GDM1 (cell line): ENCODE measurements at regions not wholly inside any gene's neighbourhood (a gene's known extent, or its start where the extent isn't known, plus 50 kb on each side); places are given as distances from the start of the nearest gene placed in this dataset.

Source experiments
- DNase-seq: peaks from one replicate; lab custom pipeline; 2025; lab: John Stamatoyannopoulos, UW

DNA sequence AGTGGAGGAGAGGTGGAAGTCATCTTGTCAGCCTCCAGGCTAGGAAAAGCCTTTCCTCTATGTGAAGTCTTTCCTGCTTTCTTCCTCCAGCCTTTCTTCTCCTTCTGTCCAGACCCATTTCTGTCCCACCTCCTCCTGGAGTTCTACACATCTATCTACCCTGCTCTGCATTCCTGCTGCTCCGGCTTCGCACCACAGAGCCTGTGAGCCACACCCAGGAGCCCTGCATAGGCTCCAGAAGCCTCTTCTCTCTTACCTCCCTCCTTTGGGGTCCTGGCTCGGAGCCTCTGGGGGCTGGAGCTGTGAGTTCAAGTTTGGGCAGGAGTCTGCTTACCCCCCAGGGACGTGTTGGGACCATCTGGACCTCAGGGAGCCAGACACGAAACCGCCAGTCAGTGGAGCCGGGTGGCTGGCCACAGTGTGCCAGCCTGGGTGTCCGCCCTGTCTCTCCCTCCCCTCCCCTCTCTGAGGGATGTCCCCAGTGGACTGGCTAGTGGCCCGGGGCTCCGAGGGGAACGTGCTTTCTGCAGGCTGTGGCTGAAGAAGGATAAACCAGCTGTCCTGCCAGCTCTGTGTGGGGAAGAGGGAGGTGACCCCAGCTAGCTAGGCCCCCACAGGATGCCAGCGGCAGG, 99.2 kb downstream of the VEGFA start:
- no peak for DNase-seq

DNA sequence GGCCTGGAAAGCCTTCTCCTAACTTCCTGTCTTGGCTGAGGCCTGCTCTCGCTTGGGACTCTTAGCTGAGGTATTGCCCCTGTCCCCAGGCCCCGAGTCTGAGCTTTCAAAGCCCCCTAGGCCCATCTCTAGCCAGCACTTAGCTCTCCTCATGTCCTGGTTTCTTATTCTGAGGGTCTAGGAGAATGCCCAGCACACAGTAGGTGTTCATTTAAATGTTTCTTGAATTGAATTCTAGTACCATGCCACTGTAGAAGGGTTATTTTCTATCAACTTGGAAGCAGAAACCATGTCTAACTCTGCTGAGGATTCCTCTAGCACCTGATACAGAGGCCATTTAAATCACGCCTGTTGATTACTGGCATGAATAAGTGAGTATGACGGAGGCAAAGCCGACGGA, 98.5 kb downstream of the VEGFA start:
- no peak for DNase-seq

DNA sequence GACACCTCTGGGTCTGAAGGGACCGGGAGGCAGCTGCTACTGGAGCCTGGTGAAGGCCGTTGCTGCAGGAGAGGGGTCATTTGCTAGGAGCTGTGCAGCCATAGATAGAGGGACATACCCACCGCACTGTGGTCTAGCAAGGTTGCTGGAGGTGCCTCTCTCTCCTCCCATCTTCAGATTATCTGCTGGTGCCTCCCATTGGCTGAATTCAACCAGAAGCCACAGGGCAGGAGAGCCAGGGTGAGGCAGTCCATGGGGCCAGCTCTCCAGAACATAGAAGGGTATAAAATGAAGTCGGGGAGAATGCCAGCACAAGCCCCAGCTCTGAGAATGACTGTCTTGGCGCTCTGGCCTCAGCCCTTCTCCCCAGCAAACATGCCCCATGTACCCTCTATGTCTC, 98.0 kb downstream of the VEGFA start:
- DNase-seq, result no peak

DNA sequence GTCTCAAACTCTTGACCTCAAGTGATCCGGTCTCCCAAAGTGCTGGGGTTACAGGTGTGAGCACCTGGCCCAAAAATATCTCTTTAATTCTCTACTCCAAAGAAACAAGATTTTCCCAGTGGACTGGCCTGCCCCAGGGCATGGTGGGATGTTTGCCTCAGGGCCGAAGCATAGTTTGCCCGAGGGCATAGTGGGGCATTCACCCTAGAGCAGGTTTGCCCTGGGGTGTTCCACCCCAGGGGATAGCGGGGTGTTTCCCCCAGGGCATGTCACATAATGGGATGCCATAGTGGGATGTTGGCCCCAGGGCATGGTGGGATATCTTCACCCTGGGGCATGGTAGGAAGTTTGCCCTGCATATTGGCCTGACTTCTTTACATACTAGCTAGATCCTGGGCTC, 97.2 kb downstream of the VEGFA start:
- no peak for DNase-seq

DNA sequence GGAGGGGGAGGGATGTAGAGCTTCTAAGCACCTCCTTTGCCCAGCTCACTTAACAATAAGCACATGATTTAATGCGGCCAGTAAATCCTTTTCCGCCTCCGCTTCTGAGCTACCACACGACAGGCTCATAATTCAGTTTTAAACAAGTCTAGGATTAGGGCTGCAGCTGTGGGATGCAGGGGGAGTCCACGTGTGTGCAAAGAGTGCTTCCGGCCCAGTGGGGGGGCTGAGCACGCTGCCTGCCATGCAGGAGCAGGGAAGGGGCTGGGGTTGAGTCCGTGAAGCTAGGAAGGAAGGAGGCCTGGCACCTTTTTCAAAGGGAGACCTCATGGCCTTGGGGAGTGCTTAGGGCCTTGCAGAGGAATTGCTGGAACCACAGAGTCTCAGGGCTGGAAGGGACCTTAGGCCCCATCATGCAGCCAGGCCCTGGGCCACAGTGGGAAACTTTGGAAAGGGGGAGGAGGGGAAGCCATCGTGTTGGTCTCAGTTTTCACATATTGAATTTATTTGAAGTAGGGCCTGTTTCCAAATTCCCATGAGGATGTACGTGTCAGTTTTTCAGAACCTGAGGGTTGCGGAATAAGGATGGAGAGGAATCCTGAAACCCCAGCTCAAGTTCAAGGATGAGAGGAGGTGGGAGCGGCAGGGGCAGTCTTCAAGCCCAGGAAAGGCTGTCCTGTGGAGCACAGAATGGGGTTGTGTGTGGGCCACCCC, 96.1 kb downstream of the VEGFA start:
- DNase-seq, result no peak

DNA sequence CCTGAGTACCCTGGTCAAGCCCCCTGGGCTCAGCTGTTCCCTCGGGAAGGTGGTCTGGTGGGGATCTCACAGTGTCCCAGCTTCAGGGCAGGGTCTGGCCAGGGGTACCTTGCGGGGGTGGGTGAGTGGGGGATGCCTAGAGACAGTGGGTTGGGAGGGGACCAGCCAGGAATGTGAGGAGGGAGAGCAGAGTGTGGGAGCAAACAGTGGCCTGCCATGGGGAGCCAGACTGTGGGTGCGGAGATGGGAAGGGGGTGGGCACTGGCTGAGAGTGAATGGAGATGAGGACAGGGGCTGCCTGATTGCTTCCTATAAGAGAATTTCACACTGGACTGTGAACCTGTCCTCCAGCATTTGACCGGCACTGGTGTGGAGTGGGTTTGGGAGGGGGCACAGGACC, 95.1 kb downstream of the VEGFA start:
- DNase-seq, result no peak

DNA sequence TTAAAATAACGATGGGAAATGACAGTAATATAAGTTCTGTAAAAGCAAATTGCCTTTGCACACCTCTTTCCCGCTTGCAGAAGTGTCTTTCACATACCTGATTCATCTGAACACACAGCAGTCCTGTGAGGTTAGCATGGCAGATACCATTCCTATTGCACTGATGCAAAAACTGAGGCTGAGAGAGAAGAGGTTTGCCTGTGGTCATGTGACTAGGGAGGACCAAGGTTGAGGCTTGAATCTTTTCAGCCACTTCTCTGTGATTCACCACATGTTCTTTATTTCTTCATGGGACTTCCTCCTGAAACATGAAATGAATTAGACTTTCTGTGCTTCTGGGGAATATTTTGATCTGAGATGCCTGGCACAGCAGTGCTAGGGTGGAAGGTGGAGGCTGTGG, 92.9 kb downstream of the VEGFA start:
- DNase-seq, result no peak

DNA sequence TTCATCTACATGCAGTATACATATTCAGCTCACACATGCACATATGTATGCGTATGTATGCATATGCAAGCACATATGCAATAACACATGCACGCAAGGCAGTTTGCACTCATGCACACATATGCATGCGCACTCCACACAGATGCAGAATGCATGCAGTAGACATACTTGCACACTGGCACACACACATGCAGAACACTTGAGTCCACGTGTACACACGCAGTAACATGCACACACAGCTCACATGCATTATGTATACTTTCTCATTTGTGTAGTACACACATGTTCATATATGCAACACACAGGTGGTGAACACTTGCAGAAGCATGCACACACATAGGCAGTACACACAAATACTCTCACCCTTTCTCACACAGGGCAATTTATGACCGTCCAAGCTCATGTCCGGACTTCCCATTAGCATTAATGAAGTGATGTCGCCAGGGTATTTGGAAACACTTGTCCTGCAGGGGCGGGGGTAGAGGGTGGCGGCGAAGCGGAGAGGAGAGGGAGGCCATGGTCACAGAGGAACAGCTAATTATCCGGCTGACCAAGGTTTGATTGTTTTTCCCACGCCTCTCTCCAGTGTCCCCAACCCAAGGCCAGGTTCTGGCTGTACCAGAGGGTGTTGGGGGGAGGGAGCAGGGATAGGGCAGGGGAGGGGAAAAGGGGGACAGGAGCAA, 91.3 kb downstream of the VEGFA start:
- no peak for DNase-seq

DNA sequence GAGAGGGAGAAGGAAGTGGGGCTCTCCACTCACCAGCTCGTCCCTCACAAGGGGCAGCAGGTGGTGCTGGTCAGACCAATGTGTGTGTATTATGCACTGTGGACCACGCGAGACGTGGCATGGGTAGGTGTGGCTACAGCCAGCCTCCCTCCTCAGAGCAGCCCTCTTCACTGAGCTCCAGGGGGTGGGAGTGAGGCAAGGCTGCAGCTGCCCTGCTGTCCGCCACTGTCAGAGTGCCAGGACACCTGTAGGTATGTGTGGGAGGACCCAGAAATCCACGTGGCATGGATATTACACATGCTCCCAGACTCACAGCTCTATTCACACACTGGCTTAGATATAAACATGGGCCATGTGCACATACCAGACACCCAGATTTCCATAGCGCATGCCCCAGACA, 90.3 kb downstream of the VEGFA start:
- DNase-seq, result no peak

DNA sequence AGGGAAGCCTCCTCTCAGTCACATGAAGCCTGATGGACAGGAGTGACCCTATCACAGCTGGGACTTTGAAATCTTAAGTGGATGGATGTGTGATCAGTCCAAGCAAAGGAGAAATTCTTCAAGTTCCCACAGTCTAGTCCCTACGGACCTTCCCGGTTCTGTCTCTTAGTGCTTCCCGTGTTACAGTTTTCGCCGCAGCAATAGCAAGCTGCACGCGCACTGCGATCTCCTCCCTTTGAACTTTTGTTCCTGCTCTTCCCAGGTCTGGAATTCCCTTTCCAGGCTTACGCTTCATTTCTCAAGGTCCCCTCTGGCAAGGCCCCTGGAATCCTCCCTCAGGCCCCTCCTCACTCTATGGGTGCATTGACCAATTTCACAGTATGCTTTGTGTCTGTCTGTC, 89.2 kb downstream of the VEGFA start:
- DNase-seq, result no peak

DNA sequence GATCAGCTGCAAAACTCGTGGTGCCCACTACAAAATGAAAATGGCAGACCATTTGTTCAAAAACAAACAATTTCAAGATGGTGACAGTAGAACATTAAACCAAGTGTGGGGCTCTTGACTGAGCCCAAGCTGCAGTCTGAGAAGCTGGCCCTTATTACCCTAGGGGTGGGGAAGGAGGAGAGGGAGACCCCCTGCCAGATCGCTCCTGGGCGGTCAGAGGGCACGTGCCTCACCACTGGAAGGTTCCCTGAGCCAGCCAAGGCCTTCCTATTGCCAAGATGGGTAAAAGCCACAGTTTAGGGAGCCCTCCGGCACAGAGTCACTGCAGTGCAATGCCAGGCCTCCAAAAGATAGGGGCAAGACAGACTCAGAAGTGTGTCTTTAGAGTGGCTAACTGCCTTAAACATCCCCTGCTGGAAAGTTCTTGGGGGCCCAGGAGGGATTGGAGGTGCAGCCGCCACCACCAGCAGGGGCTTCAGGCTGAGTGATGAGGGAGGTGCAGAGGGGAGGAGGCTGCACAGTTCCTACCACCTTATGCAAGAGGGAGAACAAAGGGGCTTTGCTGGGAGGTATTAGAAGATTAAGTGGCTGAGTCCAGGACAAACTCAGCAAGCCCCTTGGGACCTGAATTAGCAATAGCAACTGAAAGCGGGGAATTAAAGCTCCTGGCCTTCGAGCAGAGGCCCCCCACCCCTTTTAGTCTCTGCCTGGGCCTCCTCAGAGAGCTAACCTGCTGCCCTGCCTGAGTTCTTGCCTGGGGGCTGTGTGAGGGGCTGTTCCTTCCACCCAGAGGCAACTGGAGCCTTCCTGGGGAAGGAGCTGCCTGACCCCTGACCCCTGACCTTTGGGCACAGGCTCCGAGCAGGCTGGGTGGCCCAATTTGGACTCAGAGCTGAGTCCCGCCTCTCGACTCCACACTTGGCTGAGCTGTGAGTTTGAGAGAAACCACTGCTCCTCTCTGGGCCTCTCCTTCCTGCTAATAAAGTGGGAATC, 88.4 kb downstream of the VEGFA start:
- no peak for DNase-seq

DNA sequence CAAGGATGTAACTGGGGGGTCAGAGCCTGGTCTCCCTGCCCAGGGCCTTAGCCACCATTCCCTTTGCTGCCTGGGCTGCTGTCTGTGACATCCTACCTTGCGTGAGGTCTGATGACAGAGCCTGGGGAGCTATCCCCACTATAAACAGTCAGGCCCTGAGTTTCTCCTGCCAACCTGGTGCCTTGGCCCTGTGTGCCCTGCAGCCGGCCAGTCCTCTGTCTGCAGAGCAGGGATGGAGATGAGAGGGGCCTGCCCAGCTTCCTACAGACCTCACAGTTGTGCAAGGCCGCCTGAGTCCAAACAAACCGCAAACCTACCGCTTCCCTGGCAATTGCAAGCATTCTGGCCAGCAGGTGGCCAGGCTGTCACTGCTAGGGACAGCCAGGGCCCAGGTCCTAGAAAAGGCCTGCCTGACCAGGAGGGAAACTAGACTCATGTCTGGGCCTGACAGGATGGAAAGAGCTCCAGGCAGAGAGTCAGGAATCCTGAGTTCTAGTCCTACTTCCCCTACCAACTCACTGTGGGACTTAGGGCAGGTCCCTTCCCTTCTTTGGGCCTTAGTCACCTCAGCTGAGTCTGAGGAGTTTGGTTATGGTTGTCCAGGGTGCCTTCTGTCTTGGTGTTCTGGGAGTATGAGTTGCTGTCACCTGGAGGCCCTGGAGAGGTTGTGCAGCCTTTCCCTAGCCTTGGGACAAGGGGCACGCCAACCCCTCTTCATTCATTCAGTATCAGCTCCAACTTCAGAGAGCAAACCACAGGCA, 86.2 kb downstream of the VEGFA start:
- no peak for DNase-seq

DNA sequence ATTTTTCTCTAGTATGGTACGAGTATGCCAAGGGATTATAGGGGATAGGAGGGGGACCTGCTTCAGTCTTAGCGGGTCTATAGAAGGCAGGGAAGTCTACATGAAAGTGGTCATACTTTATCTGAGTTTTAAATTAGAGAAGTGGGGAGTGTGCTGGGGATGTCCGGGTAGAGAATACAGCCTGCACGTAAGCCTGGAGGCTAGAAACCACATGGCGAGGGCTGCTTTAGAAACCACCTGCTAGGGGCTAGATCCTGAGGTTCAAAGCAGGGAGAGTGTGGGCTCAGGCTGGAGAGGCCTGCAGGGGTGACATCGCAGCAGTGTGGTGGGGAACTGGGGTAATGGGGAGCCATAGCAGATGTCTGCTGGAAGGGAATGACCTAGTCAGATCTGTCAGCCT, 85.2 kb downstream of the VEGFA start:
- DNase-seq, result no peak

DNA sequence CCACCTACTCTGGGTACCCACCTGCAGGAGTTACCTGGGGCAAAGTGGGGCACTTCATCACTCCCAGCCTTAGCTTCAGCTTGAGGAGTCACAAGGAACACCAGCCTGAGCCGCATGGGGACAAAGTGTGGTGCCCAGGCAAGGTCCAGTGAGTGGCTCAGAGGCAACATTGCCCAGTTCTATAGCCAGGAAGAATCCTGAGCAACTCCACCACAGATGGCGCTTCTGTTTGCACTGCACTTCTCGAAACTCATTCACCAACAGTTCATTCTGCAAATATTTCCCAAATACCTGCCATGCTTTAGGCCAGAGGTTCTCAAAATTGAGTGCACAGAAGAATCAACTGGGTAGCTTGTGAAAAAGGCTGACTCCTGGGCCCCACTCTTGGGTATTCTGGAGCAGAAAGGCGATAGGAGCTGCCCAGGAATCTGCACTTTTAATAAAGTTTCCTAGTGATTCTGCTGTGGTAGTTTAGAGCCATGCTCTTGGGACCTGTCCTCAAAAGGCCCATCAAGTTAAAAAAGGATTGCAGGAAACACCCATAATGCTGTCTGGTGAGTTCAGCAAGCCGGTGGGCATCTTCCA, 83.1 kb downstream of the VEGFA start:
- no peak for DNase-seq

DNA sequence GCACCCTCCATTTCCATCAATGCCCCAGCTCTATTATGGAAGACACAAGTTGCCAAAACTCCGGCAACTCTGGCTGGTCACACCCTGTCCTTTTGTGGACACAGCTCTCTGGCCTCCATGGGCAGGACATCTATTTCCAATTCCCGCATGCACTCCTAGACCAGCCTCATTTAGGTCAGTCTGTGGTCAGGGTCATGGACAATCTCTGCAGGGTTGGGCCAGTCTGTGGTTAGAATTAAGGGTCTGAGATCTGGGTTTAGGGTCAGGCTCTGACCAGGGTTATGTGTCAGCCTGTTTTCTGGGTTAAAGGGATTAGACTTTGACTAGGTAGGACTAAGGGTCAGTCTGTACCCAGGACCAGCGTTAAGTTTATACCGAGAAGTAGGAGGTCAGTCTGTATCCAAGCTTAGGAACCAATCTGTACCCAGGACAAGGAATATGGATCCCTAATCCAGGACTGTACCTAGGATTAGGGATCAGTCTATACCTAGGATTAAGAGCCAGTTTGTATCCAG, 82.4 kb downstream of the VEGFA start:
- no peak for DNase-seq

DNA sequence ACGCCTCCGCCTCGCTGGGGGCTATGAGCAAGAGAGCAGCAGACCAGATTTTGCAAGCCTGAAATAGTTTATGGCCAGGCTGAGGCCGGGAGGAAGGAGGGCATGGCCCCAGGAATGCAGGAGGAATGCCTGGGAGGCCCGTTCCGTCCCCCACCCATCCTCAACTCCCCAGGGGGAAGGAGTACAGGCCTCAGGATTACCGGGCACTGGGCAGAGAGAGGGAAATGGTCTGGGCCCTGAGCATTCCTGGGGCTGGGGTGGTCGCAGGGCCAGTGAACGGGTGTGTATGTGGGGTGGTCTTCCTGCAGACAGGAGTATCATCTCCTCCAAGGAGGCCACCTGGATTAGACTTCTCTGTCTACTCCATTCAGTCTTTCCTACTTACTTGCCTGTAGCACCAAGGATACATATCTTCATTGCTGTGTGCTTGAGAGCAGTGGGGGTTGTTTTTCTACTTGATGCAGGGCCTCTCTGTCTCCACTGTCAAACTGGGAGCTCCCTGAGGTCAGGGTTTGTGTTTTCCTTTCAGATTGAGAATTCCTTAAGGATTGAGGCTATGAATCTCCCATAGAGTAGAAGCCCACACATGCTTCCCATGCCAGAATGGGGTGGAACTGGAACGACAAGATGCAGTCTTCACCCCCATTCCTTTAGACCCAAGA, 81.3 kb downstream of the VEGFA start:
- no peak for DNase-seq

DNA sequence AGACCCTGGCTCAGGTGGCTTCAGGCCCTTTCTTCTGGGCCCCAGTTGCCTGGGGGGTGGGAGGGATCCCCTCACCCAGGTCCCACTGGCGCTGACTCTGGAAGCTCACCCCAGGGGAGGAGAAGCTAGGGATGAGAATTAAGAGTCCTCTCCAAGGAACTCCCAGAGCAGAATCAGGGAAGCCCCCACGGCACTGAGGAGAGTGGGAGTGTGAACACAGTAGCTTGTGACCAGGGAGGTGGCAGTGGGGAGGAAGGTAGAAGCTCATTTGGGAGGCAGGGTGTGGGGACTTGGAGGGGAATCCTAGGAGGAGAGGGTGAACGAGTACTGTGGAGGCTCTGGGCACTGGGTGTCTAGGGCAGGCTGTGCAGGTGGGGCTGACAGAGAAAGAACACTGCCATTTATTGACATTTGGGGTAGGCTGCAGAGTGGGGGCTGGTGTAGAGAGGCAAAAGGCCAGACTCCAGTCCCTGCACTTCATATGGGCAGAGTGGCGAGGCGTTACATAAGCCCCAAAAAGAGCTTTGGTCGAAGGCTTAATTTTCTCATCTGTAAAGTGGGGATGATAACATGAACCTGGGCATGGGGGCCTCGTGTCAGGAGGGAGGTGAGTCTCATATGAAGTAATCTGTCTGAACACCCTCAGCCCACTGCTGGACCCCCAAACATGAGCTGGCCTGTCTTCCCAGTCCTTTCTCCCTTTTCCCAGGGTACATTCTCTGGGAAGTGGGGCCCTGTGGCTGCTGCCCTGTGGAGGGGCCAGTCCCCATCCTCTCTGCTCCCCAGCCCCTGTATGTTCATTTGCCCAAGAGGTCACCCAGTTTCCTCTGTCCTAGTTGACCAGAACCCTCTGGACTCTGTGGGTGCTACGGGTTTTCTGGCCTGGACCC, 80.5 kb downstream of the VEGFA start:
- no peak for DNase-seq

DNA sequence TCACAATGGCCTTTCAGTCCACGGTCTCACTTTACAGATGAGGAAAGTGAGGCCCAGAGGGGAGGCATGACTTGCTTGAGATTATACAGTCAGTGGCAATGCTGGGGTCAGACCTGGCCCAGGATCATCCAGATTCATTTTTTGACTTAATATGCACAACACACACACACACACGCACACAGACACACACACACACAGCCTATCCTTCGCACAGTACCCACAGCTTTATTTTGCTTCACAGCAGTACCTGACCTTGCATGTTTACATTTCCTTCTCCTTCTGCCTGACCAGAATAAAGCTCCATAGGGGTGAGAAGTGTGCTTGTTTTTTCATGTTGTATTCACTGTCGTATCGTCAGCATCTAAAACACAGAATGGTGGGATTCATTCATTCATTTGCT, 79.8 kb downstream of the VEGFA start:
- no peak for DNase-seq

DNA sequence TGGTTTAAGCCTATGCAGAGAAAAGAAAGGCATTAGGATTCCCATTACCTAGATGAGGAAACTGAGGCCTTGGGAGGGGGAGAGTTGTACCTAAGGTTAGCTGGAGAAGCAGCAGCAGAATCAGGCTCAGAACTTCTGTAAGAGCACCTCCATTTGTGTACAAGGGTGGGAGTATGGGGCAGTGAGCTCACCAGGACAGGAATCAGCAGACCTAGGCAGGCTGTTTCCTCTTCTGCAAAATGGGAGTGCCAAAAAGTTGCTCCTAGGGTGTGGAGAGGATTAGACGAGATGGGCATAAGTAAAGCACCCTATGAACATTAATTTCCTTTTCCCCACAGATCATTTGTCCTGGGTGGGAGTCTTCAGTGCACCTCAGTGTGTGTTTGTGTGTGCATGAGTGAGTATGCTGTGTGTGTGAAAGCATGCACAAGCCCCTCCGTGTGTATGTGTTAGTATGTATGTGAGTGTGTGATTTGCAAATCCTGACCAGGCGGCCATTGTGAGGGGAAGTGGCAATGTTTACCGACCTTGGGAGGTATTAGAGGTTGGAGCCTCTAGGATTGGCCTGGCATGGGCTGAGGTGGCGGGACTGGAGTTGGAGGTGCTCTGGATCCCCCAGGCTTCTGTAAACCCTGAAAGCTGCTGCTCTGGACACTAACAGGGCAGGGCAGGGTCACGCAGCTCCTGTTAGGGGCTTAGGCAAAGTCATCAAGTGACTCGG, 78.8 kb downstream of the VEGFA start:
- DNase-seq, result no peak
